ENCODE measurements at regions not wholly inside any gene's neighbourhood (a gene's known extent, or its start where the extent isn't known, plus 50 kb on each side); places are given as distances from the start of the nearest gene placed in this dataset.

GRCh38 chr20:11056414-11056813 is 382.6 kb upstream of the JAG1 start:
- H4K20me1 ChIP-seq (ENCODE audit: insufficient read depth) = no peaks in the 10 kb centered on the region
- no peaks in the 10 kb centered on the region for H3K9me3 ChIP-seq (ENCODE audit: low read length)
- no peaks in the 10 kb centered on the region for H3K27me3 ChIP-seq (ENCODE audit: insufficient read depth, low read depth, low read length)
- no peak overlapping the region for H3K9ac ChIP-seq (ENCODE audit: low read length)
- H3K4me3 ChIP-seq (ENCODE audit: low read length) = no peak overlapping the region
- TF ChIP-seq CTCF (IDR thresholded peaks at IDR 0.05; ENCODE audit: poor library complexity, severe bottlenecking) (no peak), TAF1 (IDR thresholded peaks at IDR 0.05; ENCODE audit: low read depth) (no peak), POLR2AphosphoS5 (IDR thresholded peaks at IDR 0.05) (no peak), EP300 (conservative IDR thresholded peaks at IDR 0.05; ENCODE audit: poor library complexity, severe bottlenecking) (no peak), MXI1 (conservative IDR thresholded peaks at IDR 0.05; ENCODE audit: poor library complexity, severe bottlenecking) (no peak), REST (IDR thresholded peaks at IDR 0.05; ENCODE audit: borderline replicate concordance) (no peak), EZH2 (IDR thresholded peaks at IDR 0.05; ENCODE audit: borderline replicate concordance, insufficient read depth, low read length, poor library complexity, severe bottlenecking) (no peak), RAD21 (conservative IDR thresholded peaks at IDR 0.05) (no peak), SMC3 (conservative IDR thresholded peaks at IDR 0.05; ENCODE audit: poor library complexity) (no peak)
- H3K36me3 ChIP-seq (ENCODE audit: insufficient read depth, low read length) = no peaks in the 10 kb centered on the region
- H2AFZ ChIP-seq (ENCODE audit: low read depth, low read length) = no peak overlapping the region
- H3F3A ChIP-seq (ENCODE audit: insufficient read depth, low read length, poor library complexity, severe bottlenecking) = no peaks in the 10 kb centered on the region
- no peaks in the 10 kb centered on the region for H3K79me2 ChIP-seq (replicated peaks; ENCODE audit: insufficient read depth, low read length)
- no peaks in the 10 kb centered on the region for H3K9me2 ChIP-seq (ENCODE audit: insufficient read depth, low read length)
- no peak overlapping the region for H3K27ac ChIP-seq (ENCODE audit: low read length)
- no peak overlapping the region for H3K4me2 ChIP-seq (ENCODE audit: low read length)

GRCh38 chr20:11057624-11058023 is 383.8 kb upstream of the JAG1 start:
- Histone ChIP-seq H3K4me2 (ENCODE audit: low read length) (no peak overlapping the region), H3K79me2 (replicated peaks; ENCODE audit: insufficient read depth, low read length) (no peaks in the 10 kb centered on the region), H3K9me2 (ENCODE audit: insufficient read depth, low read length) (no peaks in the 10 kb centered on the region), H3K9me3 (ENCODE audit: low read length) (no peaks in the 10 kb centered on the region), H3K9ac (ENCODE audit: low read length) (no peak overlapping the region), H3F3A (ENCODE audit: insufficient read depth, low read length, poor library complexity, severe bottlenecking) (no peaks in the 10 kb centered on the region), H3K36me3 (ENCODE audit: insufficient read depth, low read length) (no peaks in the 10 kb centered on the region), H3K27me3 (ENCODE audit: insufficient read depth, low read depth, low read length) (no peaks in the 10 kb centered on the region), H3K4me3 (ENCODE audit: low read length) (no peak overlapping the region), H4K20me1 (ENCODE audit: insufficient read depth) (no peaks in the 10 kb centered on the region), H2AFZ (ENCODE audit: low read depth, low read length) (no peak overlapping the region), H3K27ac (ENCODE audit: low read length) (no peak overlapping the region)
- TF ChIP-seq RAD21 (conservative IDR thresholded peaks at IDR 0.05) (no peak), MXI1 (conservative IDR thresholded peaks at IDR 0.05; ENCODE audit: poor library complexity, severe bottlenecking) (no peak), TAF1 (IDR thresholded peaks at IDR 0.05; ENCODE audit: low read depth) (no peak), EZH2 (IDR thresholded peaks at IDR 0.05; ENCODE audit: borderline replicate concordance, insufficient read depth, low read length, poor library complexity, severe bottlenecking) (no peak), EP300 (conservative IDR thresholded peaks at IDR 0.05; ENCODE audit: poor library complexity, severe bottlenecking) (no peak), CTCF (IDR thresholded peaks at IDR 0.05; ENCODE audit: poor library complexity, severe bottlenecking) (no peak), POLR2AphosphoS5 (IDR thresholded peaks at IDR 0.05) (no peak), REST (IDR thresholded peaks at IDR 0.05; ENCODE audit: borderline replicate concordance) (no peak), SMC3 (conservative IDR thresholded peaks at IDR 0.05; ENCODE audit: poor library complexity) (no peak)

All from neural cell (in vitro differentiated cells).